B cell (primary cell): ENCODE measurements at regions not wholly inside any gene's neighbourhood (a gene's known extent, or its start where the extent isn't known, plus 50 kb on each side); places are given as distances from the start of the nearest gene placed in this dataset.

Experiments
- ATAC-seq: fragments of 200-7000 bp; cut with Tn5 transposase; one replicate; pipeline ENCODE4 v1.10.0; 2021; ENCODE audit warnings: low read depth, mild to moderate bottlenecking, moderate number of reproducible peaks, moderate library complexity
- CTCF ChIA-PET: fragments of 350-600 bp; sonication (Branson Sonifier 250); formaldehyde crosslinking; loops from one replicate; lab custom pipeline; 2021; ENCODE audit warnings: antibody characterized with exemption, inconsistent platforms; lab: Charles Lee
- POLR2A ChIA-PET: fragments of 350-600 bp; sonication (Branson Sonifier 250); formaldehyde crosslinking; loops from one replicate; lab custom pipeline; 2021; ENCODE audit warnings: antibody characterized with exemption; lab: Charles Lee
- DNase-seq: peaks from one replicate; pipeline ENCODE4 v3.0.0; 2013
- H2AFZ ChIP-seq: 2 replicates; pipeline ENCODE4 v1.6.1; 2012; ENCODE audit warnings: mild to moderate bottlenecking, low read depth, low read length; ENCODE audit not compliant: insufficient read depth, poor library complexity, severe bottlenecking
- H3K27ac ChIP-seq, 2 donors: 1 replicate in 1 of 2; 2 replicates in 1 of 2; pipeline ENCODE4 v1.5.1; 2012 to 2013; ENCODE audit warnings: low read length in 2 of 2, mild to moderate bottlenecking in 2 of 2, moderate library complexity in 1 of 2
- H3K27me3 ChIP-seq, 4 experiments: fragments of 200-600 bp in 1 of 4; sonication (generic) in 1 of 4; replicated peaks in 1 of 4; 1 replicate in 2 of 4; 2 replicates in 2 of 4; pipeline versions ENCODE4 v1.6.1 to v1.7.0; 2013 to 2016; ENCODE audit warnings: low read length in 3 of 4, mild to moderate bottlenecking in 2 of 4, mixed read lengths in 1 of 4, moderate library complexity in 1 of 4; ENCODE audit not compliant: insufficient read depth in 4 of 4, control insufficient read depth in 3 of 4; ENCODE audit errors: control extremely low read depth in 1 of 4
- H3K36me3 ChIP-seq, 2 experiments: replicated peaks in 1 of 2; 1 replicate in 1 of 2; 2 replicates in 1 of 2; pipeline versions ENCODE4 v1.6.1 to v1.7.1; 2013; ENCODE audit warnings: low read length in 1 of 2; ENCODE audit not compliant: insufficient read depth in 2 of 2, control insufficient read depth in 1 of 2; ENCODE audit errors: control extremely low read depth in 1 of 2, extremely low read depth in 1 of 2
- H3K4me1 ChIP-seq, 2 donors: fragments of 200-600 bp in 1 of 2; sonication (generic) in 1 of 2; 1 replicate in 1 of 2; 2 replicates in 1 of 2; pipeline versions ENCODE4 v1.5.1 to v1.6.1; 2013 to 2017; ENCODE audit warnings: low read length in 2 of 2; ENCODE audit not compliant: control insufficient read depth in 2 of 2, insufficient read depth in 2 of 2
- H3K4me2 ChIP-seq: replicated peaks from 2 replicates; pipeline ENCODE3; 2012; ENCODE audit warnings: mild to moderate bottlenecking, low read depth, low read length; ENCODE audit not compliant: poor library complexity, severe bottlenecking
- H3K4me3 ChIP-seq, 5 experiments: fragments of 200-600 bp in 1 of 5; sonication (generic) in 1 of 5; 1 replicate in 3 of 5; 2 replicates in 2 of 5; pipeline versions ENCODE4 v1.5.1 to v1.7.0; 2011 to 2016; ENCODE audit warnings: low read length in 4 of 5, mild to moderate bottlenecking in 4 of 5, low read depth in 2 of 5, control low read depth in 1 of 5, moderate library complexity in 1 of 5; ENCODE audit not compliant: insufficient read depth in 1 of 5; ENCODE audit errors: control extremely low read depth in 1 of 5, extremely low read depth in 1 of 5
- H3K79me2 ChIP-seq: fragments of 200-600 bp; sonication (generic); one replicate; pipeline ENCODE4 v1.6.0; 2016; ENCODE audit warnings: low read length; ENCODE audit not compliant: control insufficient read depth, insufficient read depth
- H3K9ac ChIP-seq: fragments of 200-600 bp; sonication (generic); 2 replicates; pipeline ENCODE4 v1.6.1; 2017; ENCODE audit warnings: mild to moderate bottlenecking, low read length, moderate library complexity
- H3K9me3 ChIP-seq, 3 donors: one replicate each; pipeline versions ENCODE4 v1.6.1 to v1.7.1; 2013; ENCODE audit warnings: low read length in 2 of 3; ENCODE audit not compliant: control insufficient read depth in 2 of 3, insufficient read depth in 1 of 3; ENCODE audit errors: control extremely low read depth in 1 of 3
- H4K20me1 ChIP-seq: 2 replicates; pipeline ENCODE4 v1.6.0; 2012; ENCODE audit warnings: mild to moderate bottlenecking, low read length; ENCODE audit not compliant: insufficient read depth, control insufficient read depth, poor library complexity, severe bottlenecking
- H3K27ac Mint-ChIP-seq: one replicate; pipeline ENCODE4 v1.8.0; 2021; ENCODE audit warnings: mixed read lengths
- H3K27me3 Mint-ChIP-seq: one replicate; pipeline ENCODE4 v1.8.0; 2021; ENCODE audit warnings: mixed read lengths
- H3K4me1 Mint-ChIP-seq: one replicate; pipeline ENCODE4 v1.8.0; 2021; ENCODE audit warnings: mixed read lengths
- H3K4me3 Mint-ChIP-seq: one replicate; pipeline ENCODE4 v1.8.0; 2021; ENCODE audit warnings: mixed read lengths
- H3K9me3 Mint-ChIP-seq: one replicate; pipeline ENCODE4 v1.8.0; 2022; ENCODE audit warnings: mixed read lengths; ENCODE audit not compliant: insufficient read depth
- EZH2 ChIP-seq: IDR thresholded peaks from 2 replicates; pipeline ENCODE4 v1.6.1; 2012; ENCODE audit warnings: borderline replicate concordance, low read depth, mild to moderate bottlenecking, moderate library complexity, low read length; ENCODE audit not compliant: insufficient read depth, poor library complexity, severe bottlenecking
- WGBS: methylation state at CpG from one replicate; pipeline ENCODE4 v1.1.5; 2013; ENCODE audit warnings: missing lambda C conversion rate; ENCODE audit not compliant: insufficient coverage; 5-methylcytosine and 5-hydroxymethylcytosine counted together
- intact Hi-C: fragments of 100-400 bp; cut with micrococcal nuclease; formaldehyde crosslinking; loops from one replicate; pipeline ENCODE4 v1.10.0; 2022
- TF ChIP-seq, protein P1 (sequence below): fragments of 200-600 bp; IDR thresholded peaks from one replicate; pipeline ENCODE4 v1.8.0; 2022; ENCODE audit warnings: antibody characterized with exemption, mild to moderate bottlenecking

DNA sequence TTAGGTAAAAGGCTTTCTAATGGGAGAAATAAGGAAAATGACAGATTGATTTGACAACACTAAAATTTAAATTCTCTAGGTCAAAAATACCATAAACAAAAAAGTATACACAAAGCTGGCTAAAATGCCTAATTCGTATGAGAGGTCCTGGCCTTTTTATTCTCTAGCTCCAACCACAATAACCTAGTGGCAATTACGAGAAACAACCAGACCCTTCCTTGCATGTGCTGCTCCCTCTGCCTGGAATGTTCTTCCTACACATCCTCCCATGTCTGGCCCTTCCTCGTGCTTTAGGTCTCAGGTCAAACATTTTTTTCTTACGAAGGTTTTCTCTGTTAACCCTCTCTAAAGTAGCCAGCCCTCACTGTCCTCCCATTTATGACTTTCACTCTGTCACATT lies 176.4 kb upstream of the PLPPR1 start:
- intact Hi-C loops, result no loop called here
- no peak for ATAC-seq
- no peak for TF ChIP-seq EZH2
- TF ChIP-seq, protein P1, sequence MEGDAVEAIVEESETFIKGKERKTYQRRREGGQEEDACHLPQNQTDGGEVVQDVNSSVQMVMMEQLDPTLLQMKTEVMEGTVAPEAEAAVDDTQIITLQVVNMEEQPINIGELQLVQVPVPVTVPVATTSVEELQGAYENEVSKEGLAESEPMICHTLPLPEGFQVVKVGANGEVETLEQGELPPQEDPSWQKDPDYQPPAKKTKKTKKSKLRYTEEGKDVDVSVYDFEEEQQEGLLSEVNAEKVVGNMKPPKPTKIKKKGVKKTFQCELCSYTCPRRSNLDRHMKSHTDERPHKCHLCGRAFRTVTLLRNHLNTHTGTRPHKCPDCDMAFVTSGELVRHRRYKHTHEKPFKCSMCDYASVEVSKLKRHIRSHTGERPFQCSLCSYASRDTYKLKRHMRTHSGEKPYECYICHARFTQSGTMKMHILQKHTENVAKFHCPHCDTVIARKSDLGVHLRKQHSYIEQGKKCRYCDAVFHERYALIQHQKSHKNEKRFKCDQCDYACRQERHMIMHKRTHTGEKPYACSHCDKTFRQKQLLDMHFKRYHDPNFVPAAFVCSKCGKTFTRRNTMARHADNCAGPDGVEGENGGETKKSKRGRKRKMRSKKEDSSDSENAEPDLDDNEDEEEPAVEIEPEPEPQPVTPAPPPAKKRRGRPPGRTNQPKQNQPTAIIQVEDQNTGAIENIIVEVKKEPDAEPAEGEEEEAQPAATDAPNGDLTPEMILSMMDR, result no peak

GRCh38 chr9:100856238-100856637 lies 172.3 kb upstream of the PLPPR1 start:
- TF ChIP-seq, protein P1, result no peak
- TF ChIP-seq EZH2, result no peak
- Mint-ChIP-seq H3K4me3 (no peak overlapping the region), H3K4me1 (no peaks in the 10 kb centered on the region), H3K27me3 (no peaks in the 10 kb centered on the region), H3K27ac (no peak overlapping the region), H3K9me3 (peaks cover 3% of the 10 kb centered on the region)
- H3K36me3 ChIP-seq, result no peaks in the 10 kb centered on the region
- no peaks in the 10 kb centered on the region for H4K20me1 ChIP-seq
- ChIA-PET POLR2A (no interaction called here), CTCF (no interaction called here)
- no peak overlapping the region for H3K4me3 ChIP-seq
- H3K9ac ChIP-seq, result no peak overlapping the region
- no peaks in the 10 kb centered on the region for H3K27me3 ChIP-seq
- no peak overlapping the region for H2AFZ ChIP-seq
- H3K27ac ChIP-seq, result no peak overlapping the region
- DNase-seq (no peak), ATAC-seq (no peak)
- H3K79me2 ChIP-seq, result no peaks in the 10 kb centered on the region
- intact Hi-C loops, result no loop called here
- H3K4me1 ChIP-seq, result no peaks in the 10 kb centered on the region
- WGBS, result 50% methylated on average over 1 of the region's 3 CpGs
- H3K9me3 ChIP-seq, result peaks cover 0 to 3% (median 0%) of the 10 kb centered on the region in 3 donors
- no peak overlapping the region for H3K4me2 ChIP-seq

More for the DNA sequence above, 176.4 kb upstream of the PLPPR1 start:
- no peaks in the 10 kb centered on the region for H4K20me1 ChIP-seq
- H3K4me3 Mint-ChIP-seq, result no peak overlapping the region
- H3K4me2 ChIP-seq, result no peak overlapping the region
- H3K79me2 ChIP-seq, result no peaks in the 10 kb centered on the region
- ChIA-PET POLR2A (no interaction called here), CTCF (no interaction called here)
- H3K4me3 ChIP-seq, result no peak overlapping the region
- H3K9me3 ChIP-seq, result no peaks in the 10 kb centered on the region
- 46% methylated on average over 3 of the region's 4 CpGs for WGBS
- no peaks in the 10 kb centered on the region for H3K27me3 Mint-ChIP-seq
- H3K9ac ChIP-seq, result no peak overlapping the region
- H3K27ac ChIP-seq, result no peak overlapping the region
- no peak overlapping the region for H2AFZ ChIP-seq
- H3K36me3 ChIP-seq, result no peaks in the 10 kb centered on the region
- H3K4me1 Mint-ChIP-seq, result no peaks in the 10 kb centered on the region
- no peaks in the 10 kb centered on the region for H3K9me3 Mint-ChIP-seq
- DNase-seq, result no peak
- H3K4me1 ChIP-seq, result no peaks in the 10 kb centered on the region
- H3K27ac Mint-ChIP-seq, result no peak overlapping the region
- no peaks in the 10 kb centered on the region for H3K27me3 ChIP-seq
